HG03280 (cell line): ENCODE measurements at regions not wholly inside any gene's neighbourhood (a gene's known extent, or its start where the extent isn't known, plus 50 kb on each side); places are given as distances from the start of the nearest gene placed in this dataset.
"Not testable (repeated sequence)": the region's sequence is repeated elsewhere in the genome, so short reads cannot be mapped to it uniquely, and the experiment has no call there.

Source experiments
- ATAC-seq: cut with Tn5 transposase; IDR thresholded peaks from one replicate; pipeline ENCODE4 v1.9.1; 2021; ENCODE audit warnings: mild to moderate bottlenecking, moderate library complexity; ENCODE audit not compliant: unreplicated experiment

GRCh38 chr5:36778336-36778735, 98.2 kb upstream of the NIPBL start:
- no peak for ATAC-seq

DNA sequence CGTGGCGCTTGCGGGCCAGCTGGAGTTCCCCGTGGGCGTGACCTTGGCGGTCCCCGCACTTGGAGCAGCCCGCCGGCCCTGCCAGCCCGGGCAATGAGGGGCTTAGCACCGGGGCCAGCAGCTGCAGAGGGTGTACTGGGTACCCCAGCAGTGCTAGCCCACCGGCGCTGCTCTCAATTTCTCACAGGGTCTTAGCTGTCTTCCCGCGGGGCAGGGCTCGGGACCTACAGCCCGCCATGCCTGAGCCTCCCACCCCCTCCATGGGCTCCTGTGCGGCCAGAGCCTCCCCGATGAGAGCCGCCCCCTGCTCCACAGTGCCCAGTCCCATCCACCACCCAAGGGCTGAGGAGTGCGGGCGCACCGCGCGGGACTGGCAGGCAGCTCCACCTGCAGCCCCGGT, 94.0 kb upstream of the NIPBL start:
- not testable (repeated sequence) for ATAC-seq

DNA sequence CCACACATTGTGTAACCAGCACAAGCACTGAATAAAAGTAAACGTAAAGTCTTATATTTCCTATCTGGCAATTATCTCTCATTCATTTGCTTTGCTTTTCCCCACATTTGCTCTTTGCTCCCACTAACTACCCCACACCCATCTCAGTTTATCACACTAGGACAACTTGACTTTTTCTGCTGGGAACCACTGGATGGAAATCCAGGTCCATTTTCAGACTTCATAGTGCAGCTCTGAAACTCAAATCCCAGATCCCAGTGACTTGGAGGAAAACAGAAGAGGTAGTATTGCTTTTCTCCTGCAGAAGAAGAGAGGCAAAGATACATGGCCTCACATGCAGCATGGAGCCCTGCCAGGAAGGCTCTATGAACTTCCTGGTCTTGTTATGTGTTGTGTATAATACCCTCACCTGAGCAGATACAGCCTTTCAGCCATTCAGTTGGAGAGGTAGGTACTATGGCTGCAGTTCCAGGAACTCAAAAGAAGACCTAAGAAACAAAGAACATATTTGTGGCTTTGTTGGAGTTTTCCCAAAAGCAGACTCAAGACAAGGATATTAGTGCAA, 90.0 kb upstream of the NIPBL start:
- no peak for ATAC-seq

DNA sequence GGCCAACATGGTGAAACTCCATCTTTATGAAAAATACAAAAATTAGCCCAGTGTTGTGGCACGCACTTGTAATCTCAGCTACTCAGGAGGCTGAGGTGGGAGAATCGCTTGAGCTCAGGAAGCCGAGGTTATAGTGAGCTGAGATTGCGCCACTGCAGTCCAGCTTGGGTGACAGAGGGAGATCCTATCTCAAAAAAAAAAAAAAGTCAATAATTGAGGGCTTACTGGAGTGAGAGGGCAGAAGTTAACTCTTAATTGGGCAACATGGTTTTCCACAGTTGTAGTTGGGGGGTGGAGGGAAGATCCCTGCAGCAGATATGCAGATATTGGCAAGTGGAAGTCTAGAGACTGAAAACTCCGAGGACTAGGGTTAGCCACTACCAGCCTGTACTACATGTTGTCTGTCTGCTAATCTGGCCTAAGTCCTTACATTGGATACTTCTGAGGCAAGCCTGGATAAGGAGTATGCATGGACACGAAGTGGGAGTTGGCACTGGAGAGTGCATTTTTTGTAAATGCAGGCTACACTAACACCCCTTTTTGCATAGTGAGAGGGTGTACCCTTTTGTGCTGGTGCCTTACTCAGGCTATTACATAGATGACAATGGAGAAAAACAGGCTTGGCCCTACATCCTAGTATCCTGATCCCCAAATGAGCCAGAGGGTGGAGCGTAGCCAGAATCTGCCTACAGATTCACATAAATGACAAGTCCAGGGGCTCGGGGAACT, 89.0 kb upstream of the NIPBL start:
- no peak for ATAC-seq

DNA sequence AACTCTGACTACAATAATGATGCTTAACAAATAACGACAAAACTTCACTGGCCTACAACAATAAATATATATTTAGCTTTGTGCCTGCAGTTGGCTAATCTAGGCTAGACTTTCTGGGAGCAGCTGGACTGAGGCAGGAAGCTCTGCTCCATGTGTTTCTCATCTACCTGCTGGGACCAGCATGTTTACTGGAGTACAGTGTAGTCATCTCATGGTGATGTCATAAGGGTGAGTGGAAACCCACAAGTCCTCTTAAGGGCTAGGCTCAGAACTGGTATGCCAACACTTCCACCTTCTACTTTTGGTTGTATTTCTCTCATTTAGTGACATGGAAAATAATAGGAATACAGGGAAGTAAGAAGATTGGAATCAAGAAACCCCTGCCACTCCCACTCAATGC, 85.7 kb upstream of the NIPBL start:
- ATAC-seq, result no peak

GRCh38 chr5:36792560-36793180, 83.9 kb upstream of the NIPBL start:
- no peak for ATAC-seq

DNA sequence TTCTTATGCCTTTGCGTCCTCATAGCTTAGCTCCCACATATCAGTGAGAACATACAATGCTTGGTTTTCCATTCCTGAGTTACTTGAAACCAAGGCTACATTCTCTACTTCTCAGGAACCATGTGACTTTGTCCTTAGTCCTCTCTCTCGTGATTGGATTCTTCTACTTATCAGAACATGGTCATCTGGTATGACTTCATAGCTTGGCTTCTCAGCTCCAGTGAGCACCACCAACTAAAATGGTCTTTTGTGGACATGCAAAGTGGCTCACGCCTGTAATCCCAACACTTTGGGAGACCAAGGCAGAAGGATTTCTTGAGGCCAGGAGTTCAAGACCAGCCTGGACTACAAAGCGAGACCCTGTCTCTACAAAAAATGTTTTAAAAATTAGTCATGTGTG, 81.2 kb upstream of the NIPBL start:
- no peak for ATAC-seq

DNA sequence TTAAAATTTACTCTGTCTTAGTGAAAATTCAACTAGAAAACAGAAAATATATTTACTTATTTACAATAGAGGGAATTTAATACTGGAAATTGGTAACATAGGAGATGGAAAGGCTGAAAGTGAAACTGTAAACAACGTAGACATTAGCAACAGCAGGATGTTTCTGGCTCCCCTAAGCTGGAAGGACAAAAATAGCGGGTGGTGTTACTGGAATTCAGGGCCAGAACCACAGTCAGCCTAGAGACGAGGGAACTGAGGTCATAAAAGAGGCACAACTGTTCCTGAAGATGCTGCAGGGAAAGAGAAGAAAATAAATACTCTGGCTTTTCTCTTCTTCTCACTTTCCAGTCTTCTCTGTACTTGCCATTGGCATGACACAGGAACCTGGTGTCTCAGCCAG, 80.4 kb upstream of the NIPBL start:
- ATAC-seq, result no peak

GRCh38 chr5:36801523-36801922, 75.0 kb upstream of the NIPBL start:
- ATAC-seq, result no peak

- no peak for ATAC-seq
Observed at GRCh38 chr5:36802187-36802586, 74.4 kb upstream of the NIPBL start.

GRCh38 chr5:36813249-36813648, 63.3 kb upstream of the NIPBL start:
- ATAC-seq, result not testable (repeated sequence)

GRCh38 chr5:36815871-36816270, 60.7 kb upstream of the NIPBL start:
- ATAC-seq, result no peak

DNA sequence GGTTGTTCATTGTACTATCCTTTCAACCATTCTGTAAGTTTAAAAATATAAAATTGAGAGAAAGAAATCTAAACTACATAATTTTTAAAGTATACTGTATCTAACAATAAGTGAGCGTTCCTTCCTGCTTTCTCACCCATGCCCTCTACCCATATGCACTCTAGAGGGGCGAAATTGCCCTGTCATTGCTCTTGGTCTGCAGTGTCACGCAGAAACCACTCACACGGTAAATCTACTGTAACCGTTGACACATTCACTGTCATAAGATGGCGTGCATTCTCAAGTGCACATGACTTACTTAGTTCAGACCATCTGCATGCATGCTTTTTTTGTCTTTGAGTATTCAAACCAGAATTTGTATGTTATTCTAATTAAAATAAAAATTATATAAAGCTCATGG, 55.7 kb upstream of the NIPBL start:
- no peak for ATAC-seq

DNA sequence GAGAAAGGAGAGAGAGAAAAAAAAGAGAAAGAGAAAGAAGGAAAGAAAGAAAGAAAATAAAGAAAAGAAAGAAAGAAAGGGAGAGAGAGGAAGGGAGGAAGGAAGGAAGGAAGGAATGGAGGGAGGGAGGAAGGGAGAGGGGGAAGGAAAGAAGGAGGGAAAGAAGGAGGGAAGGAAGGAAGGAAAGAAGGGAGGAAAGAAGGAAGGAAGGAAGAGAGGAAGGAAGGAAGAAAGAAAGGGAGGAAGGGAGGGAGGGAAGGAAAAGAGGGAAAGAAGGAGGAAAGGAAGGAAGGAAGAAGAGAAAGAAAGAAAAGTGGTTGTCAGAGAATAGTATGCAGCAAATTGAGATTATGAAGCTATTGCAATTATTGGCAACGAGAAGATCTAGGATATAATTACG, 49.9 kb upstream of the NIPBL start:
- ATAC-seq, result no peak
